ENCODE measurements at regions not wholly inside any gene's neighbourhood (a gene's known extent, or its start where the extent isn't known, plus 50 kb on each side); places are given as distances from the start of the nearest gene placed in this dataset.

DNA sequence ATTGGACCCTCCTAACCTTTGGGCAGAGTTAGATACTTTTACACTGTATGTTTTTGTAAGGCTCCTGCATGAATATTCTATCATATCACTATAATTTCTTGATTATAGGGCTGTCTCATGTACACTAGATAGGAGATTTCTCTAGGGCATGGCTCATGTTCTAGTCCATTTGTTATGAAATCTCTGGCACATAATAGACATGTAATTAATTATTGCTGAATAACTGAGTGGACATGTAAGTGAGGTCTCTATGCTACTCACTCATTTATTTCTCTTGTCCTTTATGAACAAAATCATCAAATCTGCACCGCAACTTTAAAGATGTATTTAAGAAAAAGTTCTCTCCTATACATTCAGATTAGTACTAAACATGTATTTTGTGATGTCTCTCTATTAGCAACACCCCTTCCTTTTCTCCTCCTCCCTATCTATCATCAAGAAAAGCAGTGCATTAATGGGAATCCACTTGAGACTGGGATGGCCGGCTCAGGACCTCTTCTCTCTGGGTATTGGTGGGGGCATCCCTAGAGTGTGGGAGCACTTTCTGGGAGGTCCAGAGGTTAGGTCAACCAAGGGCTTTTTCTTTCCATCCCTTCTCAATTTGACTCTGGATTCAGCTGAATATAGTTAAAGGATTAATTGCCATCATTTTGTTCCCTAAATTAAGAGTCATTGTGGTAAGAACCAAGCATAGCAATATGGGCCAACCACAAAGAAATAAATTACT, 168.0 kb upstream of the HMGA2 start:
- Mint-ChIP-seq H3K9me3 (no peaks in the 10 kb centered on the region), H3K4me1 (ENCODE audit: low read depth) (peaks cover 3% of the 10 kb centered on the region), H3K36me3 (ENCODE audit: low read depth) (no peaks in the 10 kb centered on the region), H3K27me3 (ENCODE audit: low read depth) (peaks cover 3% of the 10 kb centered on the region), H3K4me3 (no peak overlapping the region), H3K27ac (no peak overlapping the region)

DNA sequence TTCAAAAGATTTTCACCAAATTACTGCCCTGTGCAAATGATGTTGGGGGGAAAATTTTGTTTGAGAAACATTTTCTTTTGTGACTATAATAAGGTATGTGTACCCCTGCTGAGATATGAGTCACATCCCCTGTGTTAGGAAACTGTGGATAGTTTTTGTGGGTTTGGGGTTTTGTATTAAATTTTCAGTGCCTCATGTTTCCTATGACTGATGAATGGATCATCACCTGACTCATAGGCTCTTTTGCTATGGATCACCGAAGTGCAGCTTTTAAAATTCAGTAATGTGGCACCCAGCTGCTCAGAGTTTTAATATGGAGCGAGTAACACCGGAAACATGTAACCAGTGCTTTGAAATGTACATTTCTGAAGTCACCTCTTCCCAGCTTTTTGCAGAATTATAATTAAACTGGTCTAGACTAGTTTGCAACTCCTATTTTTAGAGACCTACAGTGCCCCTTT, 167.4 kb upstream of the HMGA2 start:
- Mint-ChIP-seq H3K36me3 (ENCODE audit: low read depth) (no peaks in the 10 kb centered on the region), H3K9me3 (no peaks in the 10 kb centered on the region), H3K4me3 (no peak overlapping the region), H3K27ac (no peak overlapping the region), H3K27me3 (ENCODE audit: low read depth) (peaks cover 3% of the 10 kb centered on the region), H3K4me1 (ENCODE audit: low read depth) (peaks cover 3% of the 10 kb centered on the region)

DNA sequence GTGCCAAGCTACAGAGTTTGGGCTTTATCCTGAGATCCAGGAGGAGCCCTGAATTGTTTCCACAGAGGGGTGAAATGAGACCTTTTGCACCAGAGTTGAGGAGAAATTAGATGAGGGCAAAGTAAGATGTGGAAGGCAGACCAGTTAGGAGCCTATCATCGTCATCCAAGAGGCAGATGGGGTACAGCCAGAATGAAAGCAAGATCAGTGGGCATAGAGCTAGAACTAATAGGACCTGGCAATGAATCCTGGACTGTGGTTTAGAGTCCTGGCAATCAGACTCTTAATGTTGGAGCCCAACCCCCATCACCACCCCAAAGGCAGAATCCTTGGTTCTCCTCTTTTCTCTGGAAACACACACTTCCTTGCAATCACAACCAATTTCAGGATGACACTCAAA, 166.6 kb upstream of the HMGA2 start:
- no peaks in the 10 kb centered on the region for H3K36me3 Mint-ChIP-seq (ENCODE audit: low read depth)
- H3K27me3 Mint-ChIP-seq (ENCODE audit: low read depth), result peaks cover 3% of the 10 kb centered on the region
- H3K4me3 Mint-ChIP-seq, result no peak overlapping the region
- no peak overlapping the region for H3K27ac Mint-ChIP-seq
- H3K9me3 Mint-ChIP-seq, result no peaks in the 10 kb centered on the region
- peaks cover 3% of the 10 kb centered on the region for H3K4me1 Mint-ChIP-seq (ENCODE audit: low read depth)

DNA sequence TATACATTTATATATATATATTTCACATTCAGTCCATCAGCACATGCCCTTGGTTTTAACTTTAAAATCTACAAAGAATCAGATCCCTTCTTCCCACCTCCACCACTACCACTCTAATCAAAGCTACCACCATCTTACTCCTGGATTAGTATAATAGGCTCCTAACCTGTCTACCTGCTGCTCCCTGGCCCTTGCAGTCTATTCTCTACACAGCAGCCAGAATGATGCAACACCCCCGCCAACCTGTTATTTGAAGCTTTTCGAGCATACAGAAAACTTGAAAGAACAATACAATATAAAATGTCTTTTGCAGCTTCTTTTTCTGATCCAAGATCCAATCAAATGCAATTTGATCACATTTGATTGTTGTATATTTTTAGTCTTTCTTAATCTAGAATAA, 165.9 kb upstream of the HMGA2 start:
- Mint-ChIP-seq H3K27me3 (ENCODE audit: low read depth) (peaks cover 3% of the 10 kb centered on the region), H3K27ac (no peak overlapping the region), H3K36me3 (ENCODE audit: low read depth) (no peaks in the 10 kb centered on the region), H3K4me1 (ENCODE audit: low read depth) (peaks cover 3% of the 10 kb centered on the region), H3K4me3 (no peak overlapping the region), H3K9me3 (no peaks in the 10 kb centered on the region)

DNA sequence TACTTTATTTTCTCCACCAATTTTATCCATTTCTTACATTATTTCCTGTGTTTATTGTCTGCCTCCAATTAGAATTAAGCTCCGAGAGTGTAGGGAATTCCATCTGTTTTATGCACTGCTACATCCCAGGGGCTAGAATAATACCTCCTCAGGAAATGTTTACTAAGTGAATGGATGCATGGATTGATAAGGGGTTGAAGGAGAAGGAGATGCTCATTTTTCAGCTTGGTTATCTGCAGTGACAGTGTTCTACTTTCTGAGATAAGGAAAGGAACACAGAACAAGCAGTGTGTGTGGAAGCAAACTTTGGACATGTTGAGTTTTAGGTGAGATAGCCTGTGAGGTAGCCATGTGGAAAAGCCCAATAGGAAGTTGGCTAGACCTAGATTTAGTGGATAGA, 164.6 kb upstream of the HMGA2 start:
- Mint-ChIP-seq H3K4me3 (no peak overlapping the region), H3K27ac (no peak overlapping the region), H3K9me3 (no peaks in the 10 kb centered on the region), H3K27me3 (ENCODE audit: low read depth) (peaks cover 3% of the 10 kb centered on the region), H3K36me3 (ENCODE audit: low read depth) (no peaks in the 10 kb centered on the region), H3K4me1 (ENCODE audit: low read depth) (peaks cover 3% of the 10 kb centered on the region)

DNA sequence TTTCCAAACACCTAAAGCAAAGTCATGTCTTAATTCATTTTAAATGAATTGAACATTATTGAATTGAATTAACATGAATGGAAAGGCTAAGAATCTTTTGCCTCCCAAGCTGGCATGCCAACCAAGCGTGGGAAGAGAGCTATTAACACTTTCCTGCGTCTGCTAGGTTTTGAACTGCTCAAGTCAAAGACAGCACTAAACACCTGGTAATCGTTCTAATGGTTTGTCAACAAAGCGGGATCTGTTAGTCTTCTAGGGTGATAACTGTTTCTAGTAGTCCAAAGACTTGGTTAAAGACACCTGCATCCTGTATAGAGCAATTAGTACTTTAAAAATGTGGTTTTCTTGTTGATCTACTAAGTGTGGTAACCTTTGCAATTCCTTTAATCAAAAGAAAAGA, 164.2 kb upstream of the HMGA2 start:
- Mint-ChIP-seq H3K36me3 (ENCODE audit: low read depth) (no peaks in the 10 kb centered on the region), H3K9me3 (peaks cover 4% of the 10 kb centered on the region), H3K27me3 (ENCODE audit: low read depth) (peaks cover 3% of the 10 kb centered on the region), H3K4me1 (ENCODE audit: low read depth) (peaks cover 3% of the 10 kb centered on the region), H3K27ac (no peak overlapping the region), H3K4me3 (no peak overlapping the region)

DNA sequence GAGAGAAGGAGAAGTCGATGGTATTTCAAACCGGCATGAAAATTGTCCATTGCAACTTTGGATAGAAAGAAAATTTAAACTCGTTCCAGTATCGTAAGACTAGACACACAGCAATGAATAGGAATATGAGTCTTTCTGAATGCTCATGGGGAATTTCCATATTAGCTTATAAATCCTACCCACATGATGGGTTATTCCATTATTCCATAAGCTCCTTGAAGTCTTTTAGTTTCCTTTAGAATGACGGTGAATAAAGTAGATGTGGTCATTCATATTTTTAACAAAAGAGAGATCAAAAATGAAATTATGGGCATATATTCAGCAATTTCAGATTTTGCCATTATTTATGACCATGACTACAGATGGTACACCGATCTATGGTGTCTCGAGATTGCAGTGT, 163.4 kb upstream of the HMGA2 start:
- Mint-ChIP-seq H3K27ac (no peak overlapping the region), H3K27me3 (ENCODE audit: low read depth) (peaks cover 3% of the 10 kb centered on the region), H3K9me3 (peaks cover 9% of the 10 kb centered on the region), H3K4me1 (ENCODE audit: low read depth) (peaks cover 3% of the 10 kb centered on the region), H3K4me3 (no peak overlapping the region), H3K36me3 (ENCODE audit: low read depth) (no peaks in the 10 kb centered on the region)

DNA sequence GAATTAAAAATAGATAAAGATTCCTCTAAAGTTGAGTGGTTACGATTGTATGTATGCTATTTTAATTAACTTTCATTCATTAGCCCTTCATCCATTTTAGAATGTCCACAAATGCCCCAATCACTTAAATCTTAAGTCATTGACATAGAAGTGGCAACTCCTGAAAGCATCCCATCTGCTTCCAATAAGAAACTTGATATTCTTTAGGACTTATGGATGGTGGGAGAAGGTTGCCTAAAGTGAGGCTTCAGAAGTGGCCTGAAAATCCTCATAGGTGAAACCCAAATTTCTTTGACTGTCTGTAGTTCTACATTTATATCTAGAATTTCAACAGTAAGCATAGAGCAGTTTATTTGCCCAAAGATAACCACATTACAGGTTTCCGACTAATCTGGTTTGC, 161.7 kb upstream of the HMGA2 start:
- H3K36me3 Mint-ChIP-seq (ENCODE audit: low read depth), result no peaks in the 10 kb centered on the region
- H3K27me3 Mint-ChIP-seq (ENCODE audit: low read depth), result no peaks in the 10 kb centered on the region
- H3K4me3 Mint-ChIP-seq, result no peak overlapping the region
- H3K27ac Mint-ChIP-seq, result no peak overlapping the region
- peaks cover 4% of the 10 kb centered on the region for H3K4me1 Mint-ChIP-seq (ENCODE audit: low read depth)
- H3K9me3 Mint-ChIP-seq, result peaks cover 9% of the 10 kb centered on the region

DNA sequence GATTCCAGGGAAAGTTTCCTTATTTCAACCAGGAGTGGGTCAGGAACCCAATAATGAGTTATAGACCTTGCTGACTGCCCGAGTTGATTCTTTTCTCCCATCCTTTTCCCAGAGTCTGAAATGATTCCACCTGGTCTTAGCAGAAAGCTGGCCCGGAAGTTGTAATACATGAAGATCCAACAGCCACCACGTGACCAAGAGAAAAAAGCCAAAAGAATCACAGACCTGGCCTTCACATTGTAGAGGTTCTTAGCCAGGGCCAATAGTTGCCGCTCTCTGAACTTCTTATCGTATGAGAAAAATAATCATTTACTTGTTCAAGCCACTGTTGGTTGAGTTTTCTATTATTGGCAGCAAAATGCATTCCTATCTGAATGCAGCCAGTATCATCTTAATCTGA, 161.2 kb upstream of the HMGA2 start:
- H3K9me3 Mint-ChIP-seq, result peaks cover 9% of the 10 kb centered on the region
- no peaks in the 10 kb centered on the region for H3K36me3 Mint-ChIP-seq (ENCODE audit: low read depth)
- H3K4me3 Mint-ChIP-seq, result no peak overlapping the region

DNA sequence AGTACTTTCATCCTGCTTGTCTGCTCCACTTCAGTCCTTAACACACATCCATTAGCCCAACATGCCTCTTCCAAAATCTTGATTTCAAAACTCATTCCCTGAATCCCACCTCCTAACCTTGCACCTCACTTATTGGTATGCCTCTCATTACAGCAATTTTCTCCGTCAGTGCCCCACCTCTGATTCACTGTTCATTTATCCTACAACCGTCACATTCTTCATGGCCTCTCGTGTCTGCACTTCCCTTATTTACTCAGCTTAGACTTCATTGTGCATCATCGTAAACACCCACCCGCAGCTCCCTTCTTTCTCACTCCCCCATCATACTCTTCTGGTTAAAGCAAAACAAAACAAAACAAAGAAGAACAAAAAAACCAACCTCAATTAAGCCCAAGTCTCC, 160.6 kb upstream of the HMGA2 start:
- H3K36me3 Mint-ChIP-seq (ENCODE audit: low read depth), result no peaks in the 10 kb centered on the region
- no peaks in the 10 kb centered on the region for H3K27me3 Mint-ChIP-seq (ENCODE audit: low read depth)
- no peak overlapping the region for H3K27ac Mint-ChIP-seq
- H3K4me1 Mint-ChIP-seq (ENCODE audit: low read depth), result peaks cover 4% of the 10 kb centered on the region
- peaks cover 9% of the 10 kb centered on the region for H3K9me3 Mint-ChIP-seq
- no peak overlapping the region for H3K4me3 Mint-ChIP-seq

More for the DNA sequence above, 161.2 kb upstream of the HMGA2 start:
- Mint-ChIP-seq H3K27ac (no peak overlapping the region), H3K4me1 (ENCODE audit: low read depth) (peaks cover 4% of the 10 kb centered on the region), H3K27me3 (ENCODE audit: low read depth) (no peaks in the 10 kb centered on the region)

DNA sequence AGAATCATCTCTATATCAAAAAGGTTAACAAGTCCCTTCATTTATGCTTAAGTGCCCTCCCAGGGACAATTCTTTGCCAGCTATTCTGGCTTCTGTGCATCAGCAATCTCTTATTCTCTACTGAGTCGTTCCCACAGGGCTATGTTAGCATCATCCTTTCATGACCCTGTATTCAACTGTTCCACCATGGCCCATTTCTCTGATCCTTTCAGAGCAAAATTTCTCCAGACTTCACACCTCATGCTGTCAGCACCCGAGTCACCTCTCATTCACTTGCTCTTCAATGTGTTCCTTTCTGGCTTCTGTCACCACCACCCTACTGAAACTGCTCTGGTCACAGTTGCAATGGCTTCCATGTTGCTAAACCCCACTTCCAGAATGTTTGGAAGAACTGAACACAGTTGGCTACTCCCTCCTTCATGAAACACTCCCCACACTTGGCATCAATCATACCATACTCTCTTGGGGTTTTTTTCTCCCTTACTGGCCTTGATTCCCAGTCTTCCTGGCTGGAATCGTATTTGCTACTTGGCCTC, 159.5 kb upstream of the HMGA2 start:
- H3K27me3 Mint-ChIP-seq (ENCODE audit: low read depth), result no peaks in the 10 kb centered on the region
- peaks cover 4% of the 10 kb centered on the region for H3K4me1 Mint-ChIP-seq (ENCODE audit: low read depth)
- peaks cover 9% of the 10 kb centered on the region for H3K9me3 Mint-ChIP-seq
- H3K4me3 Mint-ChIP-seq, result no peak overlapping the region
- H3K36me3 Mint-ChIP-seq (ENCODE audit: low read depth), result no peaks in the 10 kb centered on the region
- H3K27ac Mint-ChIP-seq, result no peak overlapping the region

DNA sequence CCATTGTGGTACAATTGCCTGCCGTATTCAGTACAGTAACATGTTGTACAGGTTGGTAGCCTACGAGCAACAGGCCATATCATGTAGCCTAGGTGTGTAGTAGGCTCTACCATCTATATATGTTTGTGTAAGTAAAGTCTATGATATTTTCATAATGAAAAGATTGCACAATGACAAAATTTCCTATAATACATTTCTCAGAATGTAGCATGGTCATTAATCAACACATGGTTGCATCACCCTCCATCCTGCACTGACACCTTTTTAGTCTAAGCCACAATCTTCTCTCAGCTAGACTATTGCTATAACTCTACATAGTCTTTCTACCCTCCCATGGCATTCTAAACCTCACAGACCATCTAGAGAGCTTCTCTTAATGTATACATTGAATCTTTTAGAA, 158.5 kb upstream of the HMGA2 start:
- no peak overlapping the region for H3K27ac Mint-ChIP-seq
- no peaks in the 10 kb centered on the region for H3K27me3 Mint-ChIP-seq (ENCODE audit: low read depth)
- peaks cover 9% of the 10 kb centered on the region for H3K9me3 Mint-ChIP-seq
- H3K4me3 Mint-ChIP-seq, result no peak overlapping the region
- H3K4me1 Mint-ChIP-seq (ENCODE audit: low read depth), result peaks cover 4% of the 10 kb centered on the region
- no peaks in the 10 kb centered on the region for H3K36me3 Mint-ChIP-seq (ENCODE audit: low read depth)

DNA sequence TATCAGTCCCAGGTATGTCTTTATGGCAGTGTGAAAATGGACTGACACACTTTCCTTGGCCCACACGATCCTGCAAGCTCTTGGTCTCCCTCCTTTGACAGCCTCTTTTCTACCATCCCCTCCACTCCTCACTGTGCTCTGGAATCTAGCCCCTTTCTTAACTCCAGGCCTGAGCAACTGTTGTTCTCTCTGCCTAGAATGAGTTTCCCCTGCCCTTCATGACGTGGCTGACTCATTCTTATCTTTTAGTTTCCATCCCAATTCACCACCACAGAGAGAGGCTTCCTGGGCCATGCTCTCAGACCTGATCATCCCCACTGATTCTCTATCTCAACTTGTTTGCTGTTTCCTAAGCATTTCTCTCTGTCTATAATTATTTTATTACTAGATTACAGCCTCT, 157.4 kb upstream of the HMGA2 start:
- H3K4me1 Mint-ChIP-seq (ENCODE audit: low read depth), result peaks cover 4% of the 10 kb centered on the region
- H3K27ac Mint-ChIP-seq, result no peak overlapping the region
- no peak overlapping the region for H3K4me3 Mint-ChIP-seq
- H3K9me3 Mint-ChIP-seq, result peaks cover 9% of the 10 kb centered on the region
- H3K36me3 Mint-ChIP-seq (ENCODE audit: low read depth), result no peaks in the 10 kb centered on the region
- H3K27me3 Mint-ChIP-seq (ENCODE audit: low read depth), result no peaks in the 10 kb centered on the region

DNA sequence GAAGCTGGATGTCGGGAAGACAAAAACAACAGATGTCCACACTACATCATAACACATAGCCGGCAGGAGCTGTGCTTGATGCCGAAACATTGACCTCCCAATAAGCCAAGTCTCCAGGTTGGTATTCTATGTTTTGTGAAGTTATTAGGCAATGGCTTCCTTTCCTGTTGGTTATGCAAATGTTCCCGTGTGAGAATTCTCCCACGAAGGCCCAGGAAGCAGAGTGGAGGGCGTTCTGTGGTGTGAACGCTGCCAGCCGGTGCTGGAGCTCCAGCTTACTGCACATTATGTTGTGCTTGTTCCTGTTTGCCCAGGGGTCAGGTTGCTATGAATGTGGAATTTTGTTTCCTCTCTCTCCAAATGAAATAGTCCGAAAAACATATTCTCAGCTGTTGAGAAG, 156.4 kb upstream of the HMGA2 start:
- H3K27ac Mint-ChIP-seq, result no peak overlapping the region
- peaks cover 4% of the 10 kb centered on the region for H3K4me1 Mint-ChIP-seq (ENCODE audit: low read depth)
- H3K9me3 Mint-ChIP-seq, result peaks cover 9% of the 10 kb centered on the region
- no peaks in the 10 kb centered on the region for H3K27me3 Mint-ChIP-seq (ENCODE audit: low read depth)
- no peak overlapping the region for H3K4me3 Mint-ChIP-seq
- no peaks in the 10 kb centered on the region for H3K36me3 Mint-ChIP-seq (ENCODE audit: low read depth)

DNA sequence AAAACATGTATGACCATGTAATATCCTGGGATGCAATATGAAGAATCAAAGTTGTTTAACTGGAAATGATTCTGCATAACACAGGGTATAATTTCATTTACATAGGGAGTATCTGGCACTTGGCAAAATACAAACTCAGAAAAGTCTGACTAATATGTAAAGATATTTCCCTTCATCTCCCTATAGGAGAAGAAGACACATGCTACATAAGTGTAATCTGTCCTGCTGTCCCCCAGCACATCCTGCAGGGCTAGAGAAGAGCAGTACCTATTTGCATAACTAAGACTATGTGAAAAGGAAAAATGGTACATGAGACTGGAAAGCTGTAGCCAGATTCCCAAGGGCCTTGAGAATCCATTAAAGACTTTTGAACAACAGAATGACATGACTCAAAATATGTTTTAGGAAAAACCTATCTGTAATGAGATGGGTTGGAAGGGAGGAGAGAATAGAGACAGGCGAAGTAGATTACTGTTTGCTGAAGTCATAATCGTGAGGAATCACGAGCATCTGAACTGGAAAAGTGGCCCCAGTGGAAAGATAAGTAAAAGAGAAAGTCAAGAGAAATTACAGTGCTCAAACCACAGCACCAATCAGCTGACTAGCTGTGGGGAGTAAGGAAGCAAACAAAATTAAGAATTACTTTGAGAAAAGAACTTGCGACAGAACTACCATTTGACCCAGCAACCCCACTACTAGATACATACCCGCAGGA, 155.1 kb upstream of the HMGA2 start:
- no peak overlapping the region for H3K4me3 Mint-ChIP-seq
- no peaks in the 10 kb centered on the region for H3K36me3 Mint-ChIP-seq (ENCODE audit: low read depth)
- no peaks in the 10 kb centered on the region for H3K27me3 Mint-ChIP-seq (ENCODE audit: low read depth)
- H3K27ac Mint-ChIP-seq, result no peak overlapping the region
- peaks cover 9% of the 10 kb centered on the region for H3K9me3 Mint-ChIP-seq
- H3K4me1 Mint-ChIP-seq (ENCODE audit: low read depth), result peaks cover 4% of the 10 kb centered on the region
